SJSA1 (cell line): ENCODE measurements at regions not wholly inside any gene's neighbourhood (a gene's known extent, or its start where the extent isn't known, plus 50 kb on each side); places are given as distances from the start of the nearest gene placed in this dataset.

Experiments
- DNase-seq, 2 experiments: peaks; one replicate each; pipeline ENCODE4 v3.0.0-alpha.2; 2015 to 2020; ENCODE audit warnings: low spot score in 2 of 2, low read depth in 1 of 2
- H3K27ac ChIP-seq: fragments of 250-450 bp; sonication (Bioruptor Pico); 2 replicates; pipeline ENCODE4 v1.5.1; 2020; ENCODE audit warnings: mild to moderate bottlenecking, moderate library complexity
- H3K27me3 ChIP-seq: fragments of 250-450 bp; sonication (Bioruptor Pico); replicated peaks from 2 replicates; pipeline ENCODE4 v1.5.1; 2020; ENCODE audit warnings: mild to moderate bottlenecking, moderate library complexity
- H3K36me3 ChIP-seq: fragments of 250-450 bp; sonication (Bioruptor Pico); 2 replicates; pipeline ENCODE4 v1.5.1; 2020; ENCODE audit warnings: mild to moderate bottlenecking
- H3K4me1 ChIP-seq: fragments of 250-450 bp; sonication (Bioruptor Pico); replicated peaks from 2 replicates; pipeline ENCODE4 v1.6.1; 2021; ENCODE audit warnings: mild to moderate bottlenecking
- H3K4me3 ChIP-seq: fragments of 250-450 bp; sonication (Bioruptor Pico); 2 replicates; pipeline ENCODE4 v1.5.1; 2020; ENCODE audit warnings: mild to moderate bottlenecking
- H3K9me3 ChIP-seq: fragments of 250-450 bp; sonication (Bioruptor Pico); replicated peaks from 2 replicates; pipeline ENCODE4 v1.5.1; 2020; ENCODE audit warnings: mild to moderate bottlenecking

- no peak for DNase-seq
- Histone ChIP-seq H3K9me3 (no peaks in the 10 kb centered on the region), H3K4me1 (no peaks in the 10 kb centered on the region), H3K36me3 (no peaks in the 10 kb centered on the region), H3K27ac (no peak overlapping the region), H3K4me3 (no peak overlapping the region), H3K27me3 (no peaks in the 10 kb centered on the region)
Observed at GRCh38 chr2:16040271-16041010, 100.1 kb downstream of the MYCN start.

GRCh38 chr2:16039823-16040222 lies 99.5 kb downstream of the MYCN start:
- Histone ChIP-seq H3K36me3 (no peaks in the 10 kb centered on the region), H3K9me3 (no peaks in the 10 kb centered on the region)

GRCh38 chr2:16039055-16039454 lies 98.7 kb downstream of the MYCN start:
- Histone ChIP-seq H3K9me3 (no peaks in the 10 kb centered on the region), H3K4me3 (no peak overlapping the region), H3K4me1 (no peaks in the 10 kb centered on the region), H3K27me3 (no peaks in the 10 kb centered on the region), H3K27ac (no peak overlapping the region), H3K36me3 (no peaks in the 10 kb centered on the region)
- no peak for DNase-seq

More at GRCh38 chr2:16039823-16040222, 99.5 kb downstream of the MYCN start:
- DNase-seq: no peak
- Histone ChIP-seq H3K27ac (no peak overlapping the region), H3K4me3 (no peak overlapping the region), H3K4me1 (no peaks in the 10 kb centered on the region), H3K27me3 (no peaks in the 10 kb centered on the region)

GRCh38 chr2:16038621-16039020 lies 98.3 kb downstream of the MYCN start:
- H3K4me3 ChIP-seq: no peak overlapping the region
- H3K36me3 ChIP-seq: no peaks in the 10 kb centered on the region
- no peaks in the 10 kb centered on the region for H3K27me3 ChIP-seq
- no peak for DNase-seq
- H3K4me1 ChIP-seq: no peaks in the 10 kb centered on the region
- no peaks in the 10 kb centered on the region for H3K9me3 ChIP-seq
- no peak overlapping the region for H3K27ac ChIP-seq

- Histone ChIP-seq H3K27me3 (no peaks in the 10 kb centered on the region), H3K4me1 (no peaks in the 10 kb centered on the region), H3K36me3 (no peaks in the 10 kb centered on the region), H3K4me3 (no peak overlapping the region), H3K9me3 (no peaks in the 10 kb centered on the region), H3K27ac (no peak overlapping the region)
- no peak for DNase-seq
Observed at GRCh38 chr2:16037808-16038457, 97.6 kb downstream of the MYCN start.

GRCh38 chr2:16036951-16037350 lies 96.6 kb downstream of the MYCN start:
- H3K4me3 ChIP-seq: no peak overlapping the region

GRCh38 chr2:16035747-16036745 lies 95.7 kb downstream of the MYCN start:
- no peaks in the 10 kb centered on the region for H3K27me3 ChIP-seq
- H3K36me3 ChIP-seq: no peaks in the 10 kb centered on the region
- no peak overlapping the region for H3K27ac ChIP-seq
- H3K4me1 ChIP-seq: no peaks in the 10 kb centered on the region
- DNase-seq: no peak
- no peaks in the 10 kb centered on the region for H3K9me3 ChIP-seq
- no peak overlapping the region for H3K4me3 ChIP-seq

More at GRCh38 chr2:16036951-16037350, 96.6 kb downstream of the MYCN start:
- Histone ChIP-seq H3K27me3 (no peaks in the 10 kb centered on the region), H3K27ac (no peak overlapping the region), H3K36me3 (no peaks in the 10 kb centered on the region), H3K9me3 (no peaks in the 10 kb centered on the region), H3K4me1 (no peaks in the 10 kb centered on the region)
- no peak for DNase-seq

- H3K36me3 ChIP-seq: no peaks in the 10 kb centered on the region
- H3K9me3 ChIP-seq: no peaks in the 10 kb centered on the region
- no peak for DNase-seq
- H3K27ac ChIP-seq: no peak overlapping the region
- no peak overlapping the region for H3K4me3 ChIP-seq
- no peaks in the 10 kb centered on the region for H3K4me1 ChIP-seq
- H3K27me3 ChIP-seq: no peaks in the 10 kb centered on the region
Observed at GRCh38 chr2:16034975-16035746, 94.8 kb downstream of the MYCN start.

GRCh38 chr2:16034151-16034974 lies 94.0 kb downstream of the MYCN start:
- no peak for DNase-seq
- Histone ChIP-seq H3K4me1 (no peaks in the 10 kb centered on the region), H3K27me3 (no peaks in the 10 kb centered on the region), H3K27ac (no peak overlapping the region), H3K4me3 (no peak overlapping the region), H3K36me3 (no peaks in the 10 kb centered on the region), H3K9me3 (no peaks in the 10 kb centered on the region)

- no peak overlapping the region for H3K4me3 ChIP-seq
- no peaks in the 10 kb centered on the region for H3K27me3 ChIP-seq
- DNase-seq: no peak
- no peak overlapping the region for H3K27ac ChIP-seq
- no peaks in the 10 kb centered on the region for H3K9me3 ChIP-seq
- no peaks in the 10 kb centered on the region for H3K36me3 ChIP-seq
- no peaks in the 10 kb centered on the region for H3K4me1 ChIP-seq
Observed at GRCh38 chr2:16033032-16033293, 92.6 kb downstream of the MYCN start.

- no peak for DNase-seq
- Histone ChIP-seq H3K27me3 (no peaks in the 10 kb centered on the region), H3K4me1 (no peaks in the 10 kb centered on the region), H3K36me3 (no peaks in the 10 kb centered on the region), H3K27ac (no peak overlapping the region), H3K9me3 (no peaks in the 10 kb centered on the region), H3K4me3 (no peak overlapping the region)
Observed at GRCh38 chr2:16032282-16033031, 92.1 kb downstream of the MYCN start.

- Histone ChIP-seq H3K4me1 (no peaks in the 10 kb centered on the region), H3K36me3 (no peaks in the 10 kb centered on the region), H3K27ac (no peak overlapping the region), H3K27me3 (no peaks in the 10 kb centered on the region), H3K4me3 (no peak overlapping the region), H3K9me3 (no peaks in the 10 kb centered on the region)
- DNase-seq: no peak
Observed at GRCh38 chr2:16031848-16032159, 91.5 kb downstream of the MYCN start.
